HAP-1 (cell line): ENCODE measurements at regions not wholly inside any gene's neighbourhood (a gene's known extent, or its start where the extent isn't known, plus 50 kb on each side); places are given as distances from the start of the nearest gene placed in this dataset.

Experiments used
- DNase-seq, 2 experiments: peaks; one replicate each; pipeline ENCODE4 v3.0.0-alpha.2; 2016 to 2020; ENCODE audit warnings: low spot score in 2 of 2
- H3K27me3 ChIP-seq: fragments of 250-450 bp; sonication (Bioruptor Pico); 2 replicates; pipeline ENCODE4 v1.5.1; 2020; ENCODE audit warnings: low read depth, mild to moderate bottlenecking, moderate library complexity
- H3K36me3 ChIP-seq: fragments of 250-450 bp; sonication (Bioruptor Pico); replicated peaks from 2 replicates; pipeline ENCODE4 v1.5.1; 2020; ENCODE audit warnings: mild to moderate bottlenecking
- H3K4me1 ChIP-seq: fragments of 250-450 bp; sonication (Bioruptor Pico); 2 replicates; pipeline ENCODE4 v1.5.1; 2020; ENCODE audit warnings: mild to moderate bottlenecking
- H3K4me3 ChIP-seq: fragments of 250-450 bp; sonication (Bioruptor Pico); 2 replicates; pipeline ENCODE4 v1.5.1; 2020; ENCODE audit warnings: mild to moderate bottlenecking, moderate library complexity
- H3K9me3 ChIP-seq: fragments of 250-450 bp; sonication (Bioruptor Pico); 2 replicates; pipeline ENCODE4 v1.5.1; 2020; ENCODE audit warnings: mild to moderate bottlenecking, moderate library complexity
- in situ Hi-C: fragments of 300-500 bp; cut with MboI; formaldehyde crosslinking; loops from 3 replicates; pipeline ENCODE4 v1.14.3; 2020; ENCODE audit warnings: low sequenced_read_pairs, inconsistent platforms, mixed read lengths

DNA sequence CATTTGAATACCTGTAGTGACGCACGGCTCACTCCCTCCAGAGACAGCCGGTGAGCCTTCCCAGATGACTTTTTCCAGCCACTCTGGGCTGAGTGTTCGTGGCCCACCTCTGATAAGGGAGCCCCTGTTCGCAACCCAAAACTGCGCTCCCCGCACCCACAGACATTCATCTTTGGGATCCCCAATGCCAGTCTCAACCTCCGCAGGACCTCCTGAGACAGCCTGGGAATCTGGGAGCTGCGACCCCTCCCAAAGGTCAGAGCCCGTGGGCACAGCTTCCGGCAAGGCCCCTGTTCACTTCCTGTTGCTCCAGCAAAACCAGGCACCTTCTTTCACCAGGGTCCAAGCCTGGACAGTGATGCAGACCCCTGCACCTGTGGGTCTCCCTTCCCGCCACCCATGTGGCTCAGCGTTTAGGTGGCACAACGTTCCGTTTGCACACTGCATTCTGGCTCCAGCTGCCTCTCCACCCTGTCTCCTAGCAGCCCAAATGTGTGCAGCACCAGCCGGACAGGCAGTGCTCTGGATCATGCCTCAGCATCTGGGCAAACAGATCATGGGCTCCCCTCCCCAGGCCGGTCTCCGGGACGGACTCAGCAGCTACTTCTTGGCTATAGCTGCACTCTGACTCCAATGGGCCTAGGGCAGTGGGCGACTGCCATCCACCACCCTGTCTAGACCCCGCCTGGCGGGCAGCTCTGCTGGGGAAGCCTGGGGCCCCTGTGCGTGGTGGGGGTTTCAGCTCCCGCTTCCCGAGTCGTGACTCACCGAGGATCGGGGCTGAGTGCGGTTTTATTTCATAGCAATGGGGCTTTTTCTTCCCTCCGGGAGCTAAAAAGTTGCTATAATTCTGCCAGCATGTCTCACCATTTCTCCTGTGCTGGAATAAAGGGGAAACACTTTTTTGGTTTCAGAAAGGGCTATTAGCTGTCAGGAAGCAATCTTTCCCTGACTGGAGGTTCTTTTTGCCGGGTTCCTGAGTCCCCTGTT, 156.0 kb downstream of the OLFM1 start:
- in situ Hi-C loops: no loop called here
- H3K27me3 ChIP-seq: no peaks in the 10 kb centered on the region
- no peak for DNase-seq
- H3K9me3 ChIP-seq: no peaks in the 10 kb centered on the region
- no peak overlapping the region for H3K4me3 ChIP-seq
- no peaks in the 10 kb centered on the region for H3K36me3 ChIP-seq
- H3K4me1 ChIP-seq: no peaks in the 10 kb centered on the region

DNA sequence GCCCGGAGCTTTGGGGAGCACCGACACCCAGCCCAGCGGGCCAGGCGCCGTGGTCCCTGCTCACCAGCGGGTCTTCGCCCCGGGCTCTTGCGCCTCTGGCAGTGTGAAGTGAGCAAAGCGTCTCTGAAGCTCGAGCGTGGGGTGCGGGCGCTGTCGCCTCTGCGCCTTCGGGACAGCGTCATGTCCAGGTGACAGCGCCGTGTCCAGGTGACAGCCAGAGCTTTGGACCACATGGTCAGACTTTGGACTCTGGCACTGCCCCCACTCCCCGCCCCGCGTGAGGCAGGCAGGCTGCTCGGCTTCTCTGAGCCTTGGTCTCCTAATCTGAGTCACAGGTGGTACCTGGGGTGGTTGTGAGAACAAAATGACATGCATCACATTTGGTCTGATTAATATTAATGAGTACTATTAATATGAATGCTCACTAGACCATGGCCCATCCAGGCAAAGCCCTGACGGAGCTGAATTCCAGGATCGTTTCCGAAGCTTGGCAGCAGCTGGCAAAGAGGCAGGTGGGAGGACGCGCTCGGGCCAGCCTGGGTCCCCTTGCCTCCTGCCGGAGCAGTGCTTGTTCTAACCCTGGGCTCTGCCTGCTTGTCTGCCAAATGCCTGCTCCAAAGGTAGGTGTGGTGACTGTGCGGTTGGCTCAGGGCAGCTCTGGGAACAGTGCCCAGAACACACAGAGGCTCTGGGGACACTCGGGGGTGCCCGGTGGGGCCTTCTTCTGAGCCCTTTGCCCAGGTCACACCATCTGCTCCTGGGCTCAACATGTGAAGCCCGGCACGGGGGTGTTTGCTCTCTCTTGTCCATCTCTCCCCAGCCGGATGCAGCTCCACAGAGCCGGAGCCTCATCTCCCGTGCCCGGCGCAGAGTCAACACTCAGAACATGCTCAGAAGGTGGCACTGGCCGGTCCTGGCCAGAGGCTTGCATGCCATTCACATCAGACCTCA, 157.1 kb downstream of the OLFM1 start:
- H3K4me1 ChIP-seq: no peaks in the 10 kb centered on the region
- in situ Hi-C loops: no loop called here
- no peaks in the 10 kb centered on the region for H3K9me3 ChIP-seq
- no peak for DNase-seq
- no peaks in the 10 kb centered on the region for H3K36me3 ChIP-seq
- no peaks in the 10 kb centered on the region for H3K27me3 ChIP-seq
- H3K4me3 ChIP-seq: no peak overlapping the region

DNA sequence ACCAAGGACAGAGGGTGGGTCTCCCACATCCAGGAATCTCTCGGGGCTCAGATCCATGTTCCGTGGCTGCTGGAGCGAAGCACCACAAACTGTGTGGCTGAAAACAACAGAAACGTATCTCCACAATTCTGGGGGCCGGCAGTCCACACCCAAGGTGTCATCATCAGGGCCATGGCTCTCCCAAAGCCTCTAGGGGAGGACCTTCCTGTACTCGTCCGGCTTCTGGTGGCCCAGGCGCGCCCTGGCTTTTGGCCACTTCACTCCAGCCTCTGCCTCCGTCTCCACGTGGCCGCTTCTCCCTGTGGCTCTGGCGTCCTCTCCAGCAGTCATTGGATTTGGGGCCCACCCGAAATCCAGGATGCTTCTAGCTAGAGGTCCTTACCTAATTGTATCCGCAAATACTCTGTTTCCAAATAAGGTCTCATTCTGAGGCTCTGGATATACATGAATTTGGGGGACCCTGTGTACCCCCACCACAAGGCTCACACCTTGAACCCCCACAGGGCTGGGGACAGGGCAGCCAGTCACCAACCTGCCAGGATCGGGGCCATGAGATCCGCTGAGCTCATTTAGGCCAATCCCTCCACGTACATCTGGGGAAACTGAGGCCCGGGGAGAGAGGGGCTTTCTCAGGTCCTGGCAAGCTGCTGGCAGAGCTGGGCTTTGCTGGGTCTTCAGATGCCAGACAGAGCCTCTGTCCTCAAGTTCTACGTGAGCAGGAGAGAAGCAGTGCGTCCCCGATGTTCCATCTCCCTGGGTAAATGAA, 158.2 kb downstream of the OLFM1 start:
- in situ Hi-C loops: no loop called here
- H3K9me3 ChIP-seq: no peaks in the 10 kb centered on the region
- DNase-seq: no peak
- no peaks in the 10 kb centered on the region for H3K4me1 ChIP-seq
- no peaks in the 10 kb centered on the region for H3K36me3 ChIP-seq
- H3K27me3 ChIP-seq: no peaks in the 10 kb centered on the region
- H3K4me3 ChIP-seq: no peak overlapping the region

DNA sequence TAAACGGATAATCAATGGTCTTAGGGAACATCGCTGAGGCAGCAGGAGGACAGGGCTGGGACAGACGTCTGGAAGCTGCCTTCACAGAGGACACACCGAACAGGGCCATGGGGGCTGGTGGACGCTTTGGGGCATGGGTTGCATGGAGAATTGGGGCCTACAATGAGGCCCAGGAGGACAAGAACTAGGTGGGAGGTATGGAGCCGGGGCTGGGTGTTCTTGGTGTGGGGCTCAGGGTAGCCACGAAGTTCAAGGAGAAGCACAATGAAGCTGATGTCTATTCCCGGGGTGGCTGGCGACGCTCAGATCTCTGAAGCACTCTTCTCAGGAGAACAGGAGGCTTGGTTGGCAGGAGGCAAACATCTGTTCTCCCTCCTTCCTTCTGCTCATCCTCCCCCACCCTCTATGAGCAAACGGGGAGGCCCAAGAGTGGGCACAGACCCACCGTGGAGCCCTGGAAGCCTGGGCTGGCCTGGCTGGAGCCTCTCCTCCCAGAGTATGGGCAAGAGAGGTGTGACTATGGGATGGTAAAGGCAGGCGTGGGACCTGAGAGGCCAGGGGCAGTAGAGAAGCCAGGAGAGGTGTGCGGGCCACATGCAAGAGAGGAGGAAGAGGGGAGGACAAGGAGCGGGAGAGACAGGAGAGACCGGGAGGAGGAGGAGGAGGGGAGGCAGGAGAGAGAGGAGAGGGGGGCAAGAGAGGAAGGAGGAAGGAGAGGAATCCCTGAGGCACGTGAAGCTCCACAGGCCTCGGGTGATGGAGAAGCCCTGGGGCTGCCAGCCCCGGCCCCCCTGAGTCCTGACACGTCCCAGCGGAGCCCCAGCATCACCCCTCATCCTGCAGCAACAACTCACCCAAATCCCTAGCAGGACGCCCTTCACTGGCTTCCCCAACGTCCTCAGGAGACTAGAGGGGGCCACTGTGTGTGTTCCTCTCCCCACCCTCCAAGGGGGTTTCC, 159.1 kb downstream of the OLFM1 start:
- in situ Hi-C loops: no loop called here
- H3K27me3 ChIP-seq: no peaks in the 10 kb centered on the region
- no peaks in the 10 kb centered on the region for H3K4me1 ChIP-seq
- DNase-seq: no peak
- no peak overlapping the region for H3K4me3 ChIP-seq
- H3K36me3 ChIP-seq: no peaks in the 10 kb centered on the region
- H3K9me3 ChIP-seq: no peaks in the 10 kb centered on the region

DNA sequence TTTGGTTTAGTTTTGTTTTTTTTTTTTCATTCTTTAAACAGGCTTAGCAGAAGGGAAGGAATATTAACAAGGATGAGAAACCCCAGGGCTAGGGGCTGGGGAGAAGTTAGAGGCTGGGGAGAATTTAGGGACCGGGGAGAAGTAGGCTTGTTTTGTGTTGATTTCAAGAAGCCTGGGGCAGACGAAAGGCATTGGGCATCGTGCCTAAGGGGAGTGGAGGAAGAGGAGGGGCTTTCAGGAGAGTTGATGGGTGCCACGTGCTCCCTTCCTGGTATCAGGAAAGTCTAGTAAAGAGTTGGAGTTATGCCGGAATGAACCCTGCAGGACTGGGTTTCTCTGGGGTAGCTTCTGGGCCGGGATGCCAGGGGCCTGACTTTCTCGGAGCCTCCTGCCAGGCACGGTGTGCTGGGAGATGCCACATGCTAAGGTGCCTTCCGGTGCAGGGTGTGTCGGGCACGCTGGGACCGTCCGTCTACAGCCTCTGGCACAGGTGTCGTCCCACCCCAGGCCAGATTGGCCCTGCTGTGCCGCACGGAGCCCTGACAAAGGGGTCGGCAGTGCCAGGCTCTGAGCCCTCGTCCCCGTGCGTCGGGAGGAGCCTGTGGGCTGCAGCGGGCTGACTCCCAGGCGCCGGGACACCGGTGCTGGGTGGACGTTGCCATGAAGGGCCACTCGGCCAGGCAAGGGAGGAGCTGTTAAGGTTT, 159.9 kb downstream of the OLFM1 start:
- Histone ChIP-seq H3K27me3 (no peaks in the 10 kb centered on the region), H3K4me3 (no peak overlapping the region), H3K4me1 (no peaks in the 10 kb centered on the region), H3K36me3 (no peaks in the 10 kb centered on the region), H3K9me3 (no peaks in the 10 kb centered on the region)
- in situ Hi-C loops: no loop called here
- no peak for DNase-seq

DNA sequence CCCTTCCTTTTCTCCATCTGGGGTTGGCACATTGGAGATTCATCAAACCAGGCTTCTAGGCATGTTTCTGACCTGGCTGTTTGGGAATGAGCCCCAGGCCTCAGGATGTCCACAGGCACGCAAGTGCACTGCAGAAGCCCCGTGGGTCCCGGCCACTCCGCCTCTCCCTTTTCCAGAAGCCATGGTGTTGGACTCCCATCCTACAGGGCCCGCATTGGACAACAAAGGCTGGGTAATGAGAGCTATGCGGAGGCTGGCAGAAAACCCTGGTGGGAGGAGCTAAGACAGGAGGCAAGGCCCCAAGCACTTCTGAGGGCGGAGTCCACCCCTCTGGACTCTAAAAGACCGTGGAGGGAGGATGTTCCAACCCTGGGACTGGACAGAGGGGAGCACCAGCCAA, 160.6 kb downstream of the OLFM1 start:
- Histone ChIP-seq H3K4me1 (no peaks in the 10 kb centered on the region), H3K36me3 (no peaks in the 10 kb centered on the region), H3K9me3 (no peaks in the 10 kb centered on the region), H3K27me3 (no peaks in the 10 kb centered on the region), H3K4me3 (no peak overlapping the region)
- in situ Hi-C loops: no loop called here
- no peak for DNase-seq

DNA sequence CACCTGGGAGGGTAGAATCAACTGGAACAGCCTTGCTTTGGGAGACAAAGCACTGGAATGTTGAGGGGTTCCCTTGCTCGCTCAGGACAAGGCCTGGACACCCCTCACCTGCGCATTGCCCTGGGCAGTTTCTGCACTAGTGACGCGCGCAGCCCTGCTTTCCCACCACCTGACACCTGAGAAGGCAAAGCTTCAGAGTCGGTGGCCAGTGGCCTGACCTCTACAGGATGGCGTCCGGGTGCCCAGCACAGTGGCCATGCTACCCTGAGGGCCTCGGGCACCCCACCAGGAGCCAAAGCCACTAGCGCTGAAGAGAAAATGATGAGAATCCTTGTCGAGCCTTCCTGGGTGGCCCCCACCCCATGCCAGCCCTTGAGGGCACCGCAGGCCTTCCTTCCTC, 161.3 kb downstream of the OLFM1 start:
- Histone ChIP-seq H3K36me3 (no peaks in the 10 kb centered on the region), H3K4me3 (no peak overlapping the region), H3K9me3 (no peaks in the 10 kb centered on the region), H3K27me3 (no peaks in the 10 kb centered on the region), H3K4me1 (no peaks in the 10 kb centered on the region)
- no peak for DNase-seq
- in situ Hi-C loops: no loop called here

DNA sequence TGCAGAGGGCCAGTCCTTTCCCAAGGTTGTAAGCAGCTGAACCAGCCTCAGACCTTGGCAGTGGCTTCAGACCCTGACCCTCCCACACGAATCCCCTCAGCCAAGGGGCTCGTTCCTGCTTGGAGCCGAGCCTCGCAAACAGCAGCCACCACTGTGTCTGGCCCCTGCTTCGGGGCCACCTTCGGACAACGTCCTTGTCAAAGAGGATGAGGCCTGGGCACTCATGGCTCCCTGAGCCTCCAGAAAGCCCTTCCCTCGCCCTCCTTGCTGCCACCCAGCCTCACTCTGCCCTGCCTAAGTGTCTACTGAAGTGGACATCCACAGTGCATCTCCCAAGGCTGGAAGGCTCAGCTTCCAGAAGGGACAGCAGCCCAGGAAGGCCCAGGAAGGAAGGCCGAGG, 161.7 kb downstream of the OLFM1 start:
- no peaks in the 10 kb centered on the region for H3K27me3 ChIP-seq
- H3K4me3 ChIP-seq: no peak overlapping the region
- in situ Hi-C loops: no loop called here
- H3K36me3 ChIP-seq: no peaks in the 10 kb centered on the region
- no peaks in the 10 kb centered on the region for H3K9me3 ChIP-seq
- no peak for DNase-seq
- H3K4me1 ChIP-seq: no peaks in the 10 kb centered on the region

DNA sequence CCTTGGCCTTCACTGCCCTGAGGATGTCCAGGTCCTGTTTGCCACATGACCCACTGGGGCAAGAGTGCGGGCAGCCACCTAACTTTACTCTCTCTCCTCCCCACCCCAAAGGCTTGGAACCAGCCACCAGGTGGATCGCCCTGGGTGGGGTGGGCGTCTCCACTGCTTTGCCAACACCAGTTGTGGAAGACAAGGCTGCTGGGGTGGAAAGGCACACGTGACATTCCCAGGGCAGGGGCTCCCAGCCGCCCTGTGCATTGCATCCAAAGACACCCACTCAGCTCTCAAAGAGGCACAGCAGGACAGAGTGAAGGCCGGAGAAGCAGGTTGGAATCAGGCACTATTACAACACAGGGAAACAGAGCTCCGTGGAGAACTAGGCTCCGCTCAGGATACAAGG, 162.2 kb downstream of the OLFM1 start:
- Histone ChIP-seq H3K36me3 (no peaks in the 10 kb centered on the region), H3K27me3 (no peaks in the 10 kb centered on the region), H3K4me1 (no peaks in the 10 kb centered on the region), H3K9me3 (no peaks in the 10 kb centered on the region), H3K4me3 (no peak overlapping the region)
- DNase-seq: no peak
- in situ Hi-C loops: no loop called here

DNA sequence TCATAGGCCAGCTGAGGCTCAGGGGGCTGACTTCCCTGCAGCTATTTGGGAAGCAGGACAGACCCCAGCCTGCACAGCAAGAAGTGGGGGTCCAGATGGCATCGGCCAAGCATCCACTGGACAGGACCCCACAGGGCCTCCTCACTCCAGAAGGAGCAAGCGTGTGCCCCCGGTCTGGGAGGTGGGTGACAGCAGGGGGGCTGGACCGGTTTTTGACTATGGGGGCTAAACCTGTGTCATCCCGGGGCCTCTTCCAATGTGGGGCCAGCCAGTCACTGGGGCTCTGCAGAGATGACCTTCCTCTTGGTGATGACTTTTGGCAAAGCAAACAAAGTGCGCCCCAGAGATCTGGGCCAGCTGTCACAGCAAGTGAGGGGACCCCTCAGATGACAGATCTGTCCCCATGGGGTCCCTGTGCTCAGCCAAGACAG, 163.9 kb downstream of the OLFM1 start:
- in situ Hi-C loops: no loop called here
- H3K4me1 ChIP-seq: no peaks in the 10 kb centered on the region
- H3K27me3 ChIP-seq: no peaks in the 10 kb centered on the region
- no peaks in the 10 kb centered on the region for H3K9me3 ChIP-seq
- H3K36me3 ChIP-seq: no peaks in the 10 kb centered on the region
- no peak for DNase-seq
- no peak overlapping the region for H3K4me3 ChIP-seq

DNA sequence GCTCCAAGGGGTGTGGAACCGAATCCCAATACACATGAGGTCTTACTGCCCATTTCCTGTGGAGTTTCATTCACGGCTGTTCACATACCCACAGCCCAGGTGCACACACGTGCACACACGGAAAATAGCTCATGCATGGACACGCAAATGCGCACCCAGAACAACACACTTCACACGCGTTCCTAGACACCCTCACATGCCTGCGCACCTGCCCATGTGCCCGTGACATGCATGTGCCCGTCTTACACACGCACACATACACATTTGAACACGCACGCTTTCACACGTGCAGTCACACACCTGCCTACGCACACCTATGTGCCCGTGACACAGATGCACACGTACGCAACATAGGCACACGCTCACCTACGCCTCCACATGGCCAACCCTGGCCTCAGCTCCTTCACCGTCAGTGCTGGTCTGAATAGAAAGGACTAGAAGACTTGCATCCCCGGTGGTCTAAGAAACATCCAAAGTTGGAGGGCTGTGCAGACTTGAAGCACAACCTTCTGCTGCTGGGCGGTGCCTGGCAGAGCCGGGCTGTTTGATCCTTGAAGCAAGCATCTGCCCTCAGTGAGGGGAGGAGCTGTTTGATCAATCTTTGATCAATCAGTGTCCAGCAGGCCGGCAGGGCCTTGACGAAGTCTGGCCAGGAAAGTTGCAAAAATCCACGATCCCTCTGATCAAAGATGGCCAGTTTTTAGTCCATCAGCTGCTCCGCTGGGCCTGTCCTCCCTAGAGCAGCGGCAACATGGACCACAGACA, 164.7 kb downstream of the OLFM1 start:
- Histone ChIP-seq H3K9me3 (no peaks in the 10 kb centered on the region), H3K27me3 (no peaks in the 10 kb centered on the region), H3K36me3 (no peaks in the 10 kb centered on the region), H3K4me1 (no peaks in the 10 kb centered on the region), H3K4me3 (no peak overlapping the region)
- no peak for DNase-seq
- in situ Hi-C loops: no loop called here

DNA sequence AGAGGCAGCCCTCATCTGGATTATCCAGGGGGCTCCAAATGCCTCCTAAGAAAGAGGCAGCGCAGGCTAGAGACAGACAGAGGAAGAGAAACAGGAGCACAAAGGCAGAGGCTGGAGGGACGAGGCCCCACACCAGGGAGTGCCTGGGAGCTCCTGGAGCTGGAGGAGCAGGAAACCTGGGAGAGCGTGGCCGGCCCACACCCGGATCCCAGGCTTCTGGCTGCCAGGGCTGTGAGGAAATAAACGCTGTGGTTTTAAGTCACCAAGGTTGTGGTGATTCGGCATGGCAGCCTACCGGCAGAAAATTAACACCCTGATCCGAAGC, 165.5 kb downstream of the OLFM1 start:
- no peaks in the 10 kb centered on the region for H3K4me1 ChIP-seq
- no peak for DNase-seq
- H3K27me3 ChIP-seq: no peaks in the 10 kb centered on the region
- no peaks in the 10 kb centered on the region for H3K9me3 ChIP-seq
- H3K36me3 ChIP-seq: no peaks in the 10 kb centered on the region
- H3K4me3 ChIP-seq: no peak overlapping the region
- in situ Hi-C loops: no loop called here
